GM21423 (cell line): ENCODE measurements at regions not wholly inside any gene's neighbourhood (a gene's known extent, or its start where the extent isn't known, plus 50 kb on each side); places are given as distances from the start of the nearest gene placed in this dataset.

Experiments used
- ATAC-seq: cut with Tn5 transposase; IDR thresholded peaks from one replicate; pipeline ENCODE4 v1.9.1; 2021; ENCODE audit warnings: mild to moderate bottlenecking, moderate library complexity; ENCODE audit not compliant: unreplicated experiment

DNA sequence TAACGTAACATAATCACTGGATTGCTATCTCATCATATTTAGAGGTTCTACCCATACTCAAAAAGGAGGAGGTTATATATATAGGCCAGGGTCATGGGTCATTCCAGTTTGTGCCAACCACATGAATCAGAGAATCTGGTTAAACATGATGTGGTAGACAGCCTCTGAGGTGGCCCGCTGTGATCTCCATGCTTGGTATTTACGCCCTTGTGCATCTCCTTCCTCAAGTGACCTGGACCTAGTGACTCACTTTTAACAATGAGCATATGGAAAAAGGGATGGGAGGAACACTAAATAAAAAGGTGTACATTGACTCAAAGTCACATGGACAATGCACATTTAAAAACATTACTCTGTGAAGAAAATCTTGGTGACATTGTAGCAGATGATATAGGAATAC is 77.7 kb upstream of the CTNND2 start:
- ATAC-seq = no peak

DNA sequence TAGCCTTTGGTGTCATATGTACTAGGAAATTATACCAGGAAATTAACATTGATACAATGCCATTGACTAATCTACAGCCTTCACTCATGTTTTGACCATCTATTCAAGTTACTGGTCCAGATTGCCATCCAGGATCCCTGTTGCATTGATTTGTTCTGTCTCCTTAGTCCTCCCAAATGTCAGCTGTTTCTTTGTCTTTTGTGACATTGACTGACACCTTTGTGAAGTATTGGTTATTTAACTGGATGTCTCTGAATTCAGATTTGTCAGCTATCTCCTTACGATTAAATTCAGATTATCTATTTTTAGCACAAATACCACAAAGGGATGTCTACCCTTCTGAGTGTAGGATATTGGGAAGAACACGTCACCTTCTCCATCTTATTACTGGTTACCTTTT is 73.7 kb upstream of the CTNND2 start:
- ATAC-seq = no peak

DNA sequence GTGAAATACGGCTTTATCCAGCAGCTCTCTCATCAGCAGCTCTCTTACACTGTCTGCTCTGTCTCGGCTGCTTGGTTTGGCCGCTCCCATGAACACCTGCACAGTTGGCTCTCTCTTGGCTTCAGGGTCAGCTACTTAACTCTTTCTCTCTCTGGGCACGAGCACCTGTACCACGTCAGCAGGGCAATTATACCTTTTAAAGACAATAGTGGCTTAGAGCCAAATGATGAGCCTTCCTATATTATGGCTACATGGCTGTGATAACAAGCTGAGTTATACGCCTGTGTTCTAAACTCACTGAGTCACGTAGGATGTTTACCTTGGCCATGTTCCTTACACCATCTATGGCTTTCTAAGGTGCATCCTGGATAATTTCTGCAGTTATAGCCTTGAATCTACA is 69.2 kb upstream of the CTNND2 start:
- no peak for ATAC-seq

DNA sequence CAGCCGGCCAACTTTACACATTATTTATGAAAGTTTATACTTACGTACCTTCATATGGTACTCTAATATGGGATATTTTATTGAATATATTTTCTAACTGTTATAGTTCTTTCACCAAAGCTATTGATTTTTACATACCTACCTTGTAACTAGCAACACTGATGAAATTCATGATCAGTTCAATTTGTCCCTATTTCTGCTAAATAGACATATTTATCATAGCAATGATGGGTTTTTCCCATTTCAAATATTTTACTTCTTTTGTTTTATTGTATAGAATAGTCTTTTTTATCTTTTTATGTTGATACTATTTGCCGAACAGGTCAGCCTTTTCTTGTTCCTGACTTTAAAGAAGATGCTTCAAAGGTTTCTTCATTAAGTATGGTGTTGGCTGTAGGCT is 59.0 kb upstream of the CTNND2 start:
- ATAC-seq = no peak

DNA sequence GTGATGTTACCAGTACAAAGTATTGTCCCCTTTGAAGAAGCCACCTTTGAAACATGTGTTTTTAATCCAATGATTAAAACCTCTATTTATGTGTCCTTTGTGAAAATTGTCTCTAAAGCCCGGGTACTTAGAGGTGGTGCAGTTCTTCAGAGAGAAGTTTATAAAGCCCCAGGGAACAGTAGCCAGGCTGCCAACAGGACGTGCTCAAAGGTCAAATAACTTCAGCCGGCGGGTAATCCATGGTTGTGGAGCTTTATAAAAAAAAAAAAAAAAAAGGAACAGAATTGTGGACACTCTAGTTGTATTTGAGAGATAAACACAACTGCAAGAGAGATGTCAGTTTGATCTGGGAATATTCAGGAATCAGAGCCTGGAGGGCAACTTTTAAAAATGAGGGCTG is 57.9 kb upstream of the CTNND2 start:
- no peak for ATAC-seq

DNA sequence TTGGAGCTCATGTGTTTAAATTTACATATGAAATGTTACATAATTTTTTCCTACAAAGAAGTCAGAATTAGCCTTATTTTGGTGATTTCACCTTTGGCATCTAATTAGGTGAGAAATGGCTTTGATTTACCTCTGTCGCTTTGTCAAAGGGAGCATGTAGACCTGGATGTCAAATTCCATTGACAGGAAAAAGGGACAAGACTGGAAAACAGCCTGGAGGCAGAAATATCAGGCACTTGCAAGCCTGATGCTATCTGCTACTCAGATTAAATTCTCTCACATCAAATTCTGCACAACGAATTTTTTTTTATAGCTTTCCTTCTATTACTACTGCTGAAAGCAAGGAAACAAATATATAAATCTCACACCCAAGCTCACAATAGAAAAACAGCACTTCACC is 54.1 kb upstream of the CTNND2 start:
- ATAC-seq = no peak

DNA sequence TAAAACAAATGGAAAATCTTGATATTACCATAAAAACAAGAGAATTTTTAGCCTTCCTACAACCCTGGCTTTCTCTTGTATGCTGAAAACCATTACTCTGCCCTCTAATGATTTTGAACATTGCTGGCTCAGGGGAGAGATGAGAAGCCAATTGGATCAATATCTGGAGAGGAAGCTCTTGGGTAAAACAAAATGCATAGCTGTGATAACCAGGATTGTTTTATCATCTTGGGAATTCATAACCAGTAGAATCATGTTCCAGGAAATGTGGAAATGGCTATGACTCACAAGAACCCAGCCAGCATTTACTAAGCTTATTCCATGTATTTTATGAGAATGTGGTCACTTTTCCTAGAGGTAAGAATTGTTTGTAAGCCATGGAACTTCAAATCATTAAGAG is 51.1 kb upstream of the CTNND2 start:
- no peak for ATAC-seq
